Adrenal gland (tissue), 9 donors: ENCODE measurements at regions not wholly inside any gene's neighbourhood (a gene's known extent, or its start where the extent isn't known, plus 50 kb on each side); places are given as distances from the start of the nearest gene placed in this dataset.
A peak's percentile ranks its signal among the peaks of the same experiment; 100 is the strongest.

Experiments
- DNase-seq, 7 donors: peaks; one replicate each; pipeline ENCODE4 v3.0.0-alpha.2; 2019 to 2020
- H3K27ac ChIP-seq, 5 donors: fragments of 200-600 bp; sonication (generic) in 4 of 5; 1 replicate in 3 of 5; 2 replicates in 2 of 5; pipeline versions ENCODE4 v1.5.1 to v1.8.0; 2016 to 2020; ENCODE audit warnings: mild to moderate bottlenecking in 1 of 5
- H3K27me3 ChIP-seq: fragments of 200-600 bp; 2 replicates; pipeline ENCODE4 v1.8.0; 2021
- H3K36me3 ChIP-seq, 2 donors: fragments of 200-600 bp; replicated peaks in 1 of 2; 1 replicate in 1 of 2; 2 replicates in 1 of 2; pipeline versions ENCODE4 v1.5.1 to v1.8.0; 2018 to 2022
- H3K4me1 ChIP-seq, 2 donors: fragments of 200-600 bp; replicated peaks in 1 of 2; 1 replicate in 1 of 2; 2 replicates in 1 of 2; pipeline versions ENCODE4 v1.5.1 to v1.8.0; 2018 to 2021
- H3K4me3 ChIP-seq, 4 donors: fragments of 200-600 bp; sonication (generic) in 3 of 4; one replicate each; pipeline ENCODE4 v1.5.1; 2016 to 2018
- H3K9me3 ChIP-seq, 3 donors: fragments of 200-600 bp; sonication (generic) in 1 of 3; replicated peaks in 1 of 3; 1 replicate in 2 of 3; 2 replicates in 1 of 3; pipeline versions ENCODE4 v1.5.1 to v1.8.0; 2016 to 2021
- CTCF ChIP-seq, 6 experiments: fragments of 450-650 bp in 4 of 6; fragments of 200-600 bp in 2 of 6; sonication (generic) in 1 of 6; IDR thresholded peaks; 1 replicate in 5 of 6; 2 replicates in 1 of 6; pipeline versions ENCODE4 v1.5.1 to v1.8.0; 2016 to 2021; ENCODE audit warnings: antibody characterized with exemption in 6 of 6, mild to moderate bottlenecking in 2 of 6, moderate library complexity in 1 of 6
- POLR2A ChIP-seq, 2 donors: fragments of 450-650 bp; IDR thresholded peaks; one replicate each; pipeline ENCODE4 v1.6.1; 2017; ENCODE audit warnings: antibody characterized with exemption in 2 of 2, mild to moderate bottlenecking in 2 of 2, moderate library complexity in 1 of 2
- WGBS, 4 donors: extraction: QIAGEN DNeasy Blood & Tissue Kit in 2 of 4; methylation state at CpG; one replicate each; pipeline versions ENCODE4 v1.1.5 to v1.1.7; 2013 to 2017; 5-methylcytosine and 5-hydroxymethylcytosine counted together
- intact Hi-C, 2 donors: fragments of 100-400 bp; cut with DNase I; formaldehyde crosslinking; loops; one replicate each; pipeline versions ENCODE4 v1.14.1 to v1.15.0; 2022 to 2023
- donor health status: healthy with polysubstance abuse.
- donor health status: Bipolar disorder and iron deficiency.
- donor health status: DM: yes; HTN: yes; CAD: no.
- donor health status: DM: no; HTN: no; CAD: no.
- donor health status: DM: no; HTN: no; CAD: no.

- TF ChIP-seq POLR2A (IDR thresholded peaks at IDR 0.05) (no peak), CTCF (IDR thresholded peaks at IDR 0.05) (no peak)
- 41 to 59% (median 50%) methylated on average over 1 of the region's 1 CpG for WGBS, 4 donors
- intact Hi-C loops, result no loop called here
- Histone ChIP-seq H3K4me1 (no peaks in the 10 kb centered on the region), H3K27ac (no peak overlapping the region), H3K36me3 (no peaks in the 10 kb centered on the region), H3K27me3 (no peaks in the 10 kb centered on the region), H3K9me3 (no peaks in the 10 kb centered on the region), H3K4me3 (no peak overlapping the region)
- no peak for DNase-seq
Observed at GRCh38 chr4:130356873-130357272, 1260.9 kb downstream of the C4orf33 start.

GRCh38 chr4:130359542-130359941 lies 1263.6 kb downstream of the C4orf33 start:
- H3K9me3 ChIP-seq, result no peaks in the 10 kb centered on the region
- no peak for DNase-seq
- peak in 1 of 6 experiments; percentile 19 for TF ChIP-seq CTCF (IDR thresholded peaks at IDR 0.05)
- no peak for TF ChIP-seq POLR2A (IDR thresholded peaks at IDR 0.05)
- H3K4me3 ChIP-seq, result no peak overlapping the region
- intact Hi-C loops, result no loop called here
- no peak overlapping the region for H3K27ac ChIP-seq
- H3K27me3 ChIP-seq, result no peaks in the 10 kb centered on the region
- no peaks in the 10 kb centered on the region for H3K36me3 ChIP-seq
- no peaks in the 10 kb centered on the region for H3K4me1 ChIP-seq
- 40 to 48% (median 44%) methylated on average over 2 of the region's 2 CpGs for WGBS, 4 donors

GRCh38 chr4:130361616-130362015 lies 1265.7 kb downstream of the C4orf33 start:
- no peak for DNase-seq
- intact Hi-C loops, result no loop called here
- Histone ChIP-seq H3K27ac (no peak overlapping the region), H3K27me3 (no peaks in the 10 kb centered on the region), H3K36me3 (no peaks in the 10 kb centered on the region), H3K4me1 (no peaks in the 10 kb centered on the region), H3K9me3 (no peaks in the 10 kb centered on the region), H3K4me3 (no peak overlapping the region)
- TF ChIP-seq POLR2A (IDR thresholded peaks at IDR 0.05) (no peak), CTCF (IDR thresholded peaks at IDR 0.05) (no peak)
- WGBS, 4 donors, result 79 to 87% (median 83%) methylated on average over 5 of the region's 5 CpGs

- H3K36me3 ChIP-seq, result no peaks in the 10 kb centered on the region
- no peak for DNase-seq
- H3K27me3 ChIP-seq, result no peaks in the 10 kb centered on the region
- no peaks in the 10 kb centered on the region for H3K4me1 ChIP-seq
- H3K4me3 ChIP-seq, result no peak overlapping the region
- H3K9me3 ChIP-seq, result no peaks in the 10 kb centered on the region
- intact Hi-C loops, result no loop called here
- H3K27ac ChIP-seq, result no peak overlapping the region
- TF ChIP-seq POLR2A (IDR thresholded peaks at IDR 0.05), result no peak
- TF ChIP-seq CTCF (IDR thresholded peaks at IDR 0.05), result no peak
Observed at GRCh38 chr4:130368668-130369067, 1272.7 kb downstream of the C4orf33 start.
